ENCODE measurements at regions not wholly inside any gene's neighbourhood (a gene's known extent, or its start where the extent isn't known, plus 50 kb on each side); places are given as distances from the start of the nearest gene placed in this dataset.
"Not testable (repeated sequence)": the region's sequence is repeated elsewhere in the genome, so short reads cannot be mapped to it uniquely, and the experiment has no call there.

DNA sequence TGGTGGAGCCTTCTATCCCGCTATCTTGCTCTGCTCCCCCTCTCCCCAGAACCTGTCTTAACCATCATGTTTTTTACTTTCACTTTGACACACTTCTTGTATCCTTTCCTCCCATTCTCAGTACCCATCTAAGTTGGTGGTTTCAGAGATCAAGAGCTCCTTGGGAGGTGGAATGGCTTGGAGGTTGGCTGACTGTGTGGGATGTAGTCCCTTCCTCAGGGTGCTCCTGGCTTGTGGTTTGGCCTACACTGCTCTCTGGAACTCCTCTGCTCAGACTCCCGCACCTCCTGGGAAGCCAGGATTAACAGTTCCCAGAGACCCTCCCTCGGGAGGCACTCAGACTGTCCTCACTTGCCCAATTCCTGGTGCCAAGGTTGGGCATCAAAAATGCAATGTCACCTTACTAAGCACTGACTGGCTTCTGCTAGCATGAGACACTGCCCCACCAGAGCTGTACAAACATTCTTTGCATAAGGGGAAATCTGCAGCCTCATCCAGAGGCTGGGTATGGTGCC, 93.1 kb upstream of the NAMPT start:
- no peak for DNase-seq (ENCODE audit: low read depth, low spot score)

DNA sequence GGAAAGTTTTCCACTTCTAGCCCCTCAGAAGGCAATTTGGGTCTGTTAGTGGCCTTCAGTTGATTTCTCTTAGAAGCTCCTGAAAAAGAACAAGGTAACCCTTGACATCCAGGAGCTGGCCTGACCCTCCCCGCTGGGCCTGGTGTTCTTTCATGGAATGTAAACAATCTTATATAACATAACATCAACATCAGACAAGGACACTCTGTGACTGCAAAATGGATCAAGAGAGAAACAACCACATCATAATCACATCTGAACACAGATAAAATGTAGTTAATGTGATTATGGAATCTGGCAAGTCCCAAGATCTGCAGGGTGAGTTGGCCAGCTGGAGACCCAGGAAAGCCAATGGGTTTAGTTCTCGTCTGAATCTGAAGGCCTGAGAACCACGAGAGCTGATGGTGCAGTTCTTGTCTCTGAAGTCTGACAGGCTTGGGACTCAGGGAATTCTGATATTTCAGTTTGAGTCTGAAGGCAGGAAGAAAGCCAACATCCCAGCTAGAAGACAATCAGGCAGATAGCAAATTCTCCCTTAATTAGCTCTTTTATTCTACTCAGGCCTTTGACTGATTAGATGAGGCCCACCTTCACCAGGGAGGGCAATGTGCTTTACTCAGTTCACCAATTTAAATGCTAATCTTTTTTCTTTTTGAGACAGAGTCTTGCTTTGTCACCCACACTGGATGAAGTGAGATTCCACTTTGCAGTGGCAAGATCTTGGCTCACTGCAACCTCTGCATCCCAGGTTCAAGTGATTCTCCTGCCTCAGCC, 91.4 kb upstream of the NAMPT start:
- no peak for DNase-seq (ENCODE audit: low read depth, low spot score)

DNA sequence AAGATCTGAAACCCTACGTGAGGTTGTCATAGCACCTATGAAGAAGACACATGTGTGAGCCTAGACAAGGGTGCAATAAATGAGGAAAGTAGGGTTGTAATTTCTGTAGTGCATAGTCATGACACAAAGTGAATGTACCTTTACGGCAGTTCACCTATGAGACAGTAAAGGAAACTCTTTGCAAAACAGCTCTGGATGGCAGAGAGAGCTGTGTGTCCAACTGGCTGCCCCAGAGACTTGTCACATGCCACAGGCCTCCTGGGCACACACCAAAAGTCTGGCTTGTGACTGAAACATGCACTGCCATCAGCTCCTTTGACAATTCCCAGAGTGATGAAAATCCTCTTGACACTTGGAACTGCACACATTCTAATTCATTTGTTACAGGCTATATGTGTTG, 90.7 kb upstream of the NAMPT start:
- no peak for DNase-seq (ENCODE audit: low read depth, low spot score)

DNA sequence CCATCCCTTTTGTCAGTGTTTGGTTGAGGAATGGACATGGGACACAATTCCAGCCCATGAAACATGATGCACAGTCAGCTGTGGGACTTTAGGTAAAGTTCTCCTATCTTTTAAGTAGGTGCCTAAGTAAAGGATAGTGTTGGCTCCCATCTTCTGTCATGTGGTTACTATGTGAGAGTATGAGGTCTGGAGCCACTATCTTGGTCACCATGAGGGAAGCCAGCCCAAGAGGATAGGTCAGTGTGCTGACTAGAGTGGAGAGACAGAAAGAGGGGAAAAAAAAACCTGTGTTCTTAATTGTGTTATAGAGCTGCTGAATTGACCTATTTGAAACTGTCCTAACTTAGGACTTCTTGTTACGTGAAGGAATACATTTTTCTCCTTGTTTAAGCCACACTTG, 89.7 kb upstream of the NAMPT start:
- no peak for DNase-seq (ENCODE audit: low read depth, low spot score)

DNA sequence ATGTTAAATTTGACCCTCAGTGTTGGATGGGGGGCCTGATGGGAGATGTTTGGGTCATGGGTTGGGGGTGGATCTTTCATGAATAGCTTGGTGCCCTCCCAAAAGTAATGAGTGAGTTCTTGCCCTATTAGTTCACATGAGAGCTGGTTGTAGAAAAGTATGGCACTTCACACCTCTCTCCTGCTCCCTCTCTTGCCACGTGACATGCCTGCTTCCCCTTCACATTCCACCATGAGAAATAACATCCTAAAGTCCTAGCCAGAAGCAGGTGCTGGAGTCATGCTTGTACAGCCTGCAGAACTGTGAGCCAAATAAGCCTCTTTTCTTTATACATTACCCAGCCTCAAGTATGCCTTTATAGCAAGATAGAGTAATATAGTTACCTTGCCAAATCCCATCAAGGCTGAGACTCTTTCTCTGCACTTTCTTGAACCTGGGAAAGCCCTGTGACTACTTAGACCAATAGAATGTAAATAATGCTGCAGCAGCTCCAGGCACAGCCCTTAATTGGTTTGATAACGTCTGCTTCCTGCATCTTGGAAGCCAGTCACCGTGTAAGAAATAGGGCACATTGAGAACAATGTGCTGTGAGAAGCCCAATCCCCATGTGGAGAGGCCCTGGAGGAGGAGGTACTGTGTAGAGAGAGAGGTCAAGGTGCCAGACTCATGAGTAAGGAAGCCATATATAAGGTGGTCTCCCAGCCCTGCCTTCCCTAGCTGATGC, 88.0 kb upstream of the NAMPT start:
- DNase-seq (ENCODE audit: low read depth, low spot score): no peak

DNA sequence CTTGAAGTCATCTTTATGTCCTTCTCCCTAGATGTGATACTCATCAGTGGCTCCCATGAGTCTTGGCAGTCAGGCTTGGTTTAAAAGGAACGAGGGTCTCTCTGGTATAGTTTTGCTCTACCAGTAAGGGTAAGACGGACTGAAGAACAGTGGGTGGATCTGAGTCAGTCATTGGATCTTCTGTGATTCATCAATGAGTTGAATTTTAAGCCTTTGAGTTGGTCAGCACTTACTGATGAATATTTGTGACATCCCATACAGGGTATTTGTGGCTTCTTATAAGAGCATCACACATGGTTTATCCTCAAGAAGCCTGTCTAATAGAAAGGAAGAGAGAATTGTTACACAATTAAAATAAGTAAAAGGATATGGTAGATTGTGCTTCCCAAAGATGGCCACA, 87.3 kb upstream of the NAMPT start:
- DNase-seq (ENCODE audit: low read depth, low spot score): no peak

DNA sequence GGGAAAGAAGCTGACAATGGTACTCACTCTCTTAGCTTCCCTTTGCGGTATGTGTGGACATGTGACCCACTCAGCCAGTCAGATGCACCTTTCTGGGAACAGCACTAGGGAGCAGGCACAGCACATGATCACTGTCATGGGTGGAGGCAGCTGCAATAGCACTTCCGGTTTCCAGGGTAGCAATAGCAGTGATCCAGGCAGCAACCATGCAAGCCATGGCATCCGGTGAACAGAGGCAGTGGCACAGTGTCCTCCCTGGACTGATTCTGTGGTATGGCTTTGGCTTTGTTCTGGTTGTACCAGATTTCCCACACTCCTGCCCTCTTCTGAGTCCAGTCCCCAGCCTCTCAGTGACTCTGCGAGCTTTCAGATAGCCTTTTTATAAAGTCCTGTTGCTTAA, 86.8 kb upstream of the NAMPT start:
- DNase-seq (ENCODE audit: low read depth, low spot score): no peak

DNA sequence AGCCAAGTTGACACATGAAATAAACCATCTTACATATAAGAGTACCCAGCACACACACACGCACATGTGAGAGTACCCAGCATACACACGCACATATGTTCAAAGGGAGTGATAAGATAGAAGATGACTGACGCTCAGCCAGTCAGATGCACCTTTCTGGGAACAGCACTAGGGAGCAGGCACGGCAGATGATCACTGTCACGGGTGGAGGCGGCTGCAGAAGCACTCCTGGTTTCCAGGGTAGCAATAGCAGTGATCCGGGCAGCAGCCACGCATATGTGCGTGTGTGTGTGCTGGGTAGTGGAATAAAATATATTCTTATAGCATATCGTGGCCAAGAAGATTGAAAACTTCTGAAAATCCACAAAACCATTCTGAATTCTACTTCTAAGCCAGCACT, 85.8 kb upstream of the NAMPT start:
- DNase-seq (ENCODE audit: low read depth, low spot score): no peak

DNA sequence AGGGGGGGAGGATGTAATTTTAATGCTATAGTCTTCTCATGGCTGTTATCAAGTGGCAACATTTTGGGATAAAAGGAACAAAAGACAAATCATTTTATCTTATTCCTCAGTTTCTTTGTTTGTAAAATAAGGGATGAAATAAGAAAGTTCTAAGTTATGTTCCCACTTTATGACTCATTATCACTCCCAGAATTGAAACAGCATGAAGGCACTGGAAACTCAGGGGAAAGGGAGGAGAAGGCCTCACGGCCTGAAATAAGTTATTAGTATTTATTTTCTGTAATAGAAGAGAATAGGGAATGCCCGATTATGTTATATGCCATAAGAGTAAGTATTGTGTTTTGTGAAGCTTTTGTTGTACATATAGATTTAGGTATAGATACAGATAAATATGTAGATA, 85.0 kb upstream of the NAMPT start:
- DNase-seq (ENCODE audit: low read depth, low spot score): no peak

DNA sequence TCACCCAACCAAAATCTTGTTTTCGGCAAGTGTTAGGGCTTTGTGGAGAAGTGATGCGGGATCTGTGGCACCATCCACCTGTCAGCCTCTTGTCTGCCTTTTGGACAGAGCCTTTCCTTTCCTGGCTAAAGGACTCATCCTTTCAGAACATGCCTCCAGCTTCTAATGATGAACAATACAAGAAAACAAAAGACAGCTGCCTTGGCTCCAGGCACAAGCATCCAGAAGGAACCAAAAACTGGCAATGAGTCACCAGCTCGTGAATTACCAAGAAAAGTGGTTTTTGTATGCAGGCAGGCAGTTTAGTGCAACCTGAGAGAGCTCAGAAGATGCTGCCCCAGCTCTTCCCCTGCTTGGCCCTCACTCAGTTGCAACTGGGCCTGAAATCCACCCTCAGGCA, 84.6 kb upstream of the NAMPT start:
- no peak for DNase-seq (ENCODE audit: low read depth, low spot score)

DNA sequence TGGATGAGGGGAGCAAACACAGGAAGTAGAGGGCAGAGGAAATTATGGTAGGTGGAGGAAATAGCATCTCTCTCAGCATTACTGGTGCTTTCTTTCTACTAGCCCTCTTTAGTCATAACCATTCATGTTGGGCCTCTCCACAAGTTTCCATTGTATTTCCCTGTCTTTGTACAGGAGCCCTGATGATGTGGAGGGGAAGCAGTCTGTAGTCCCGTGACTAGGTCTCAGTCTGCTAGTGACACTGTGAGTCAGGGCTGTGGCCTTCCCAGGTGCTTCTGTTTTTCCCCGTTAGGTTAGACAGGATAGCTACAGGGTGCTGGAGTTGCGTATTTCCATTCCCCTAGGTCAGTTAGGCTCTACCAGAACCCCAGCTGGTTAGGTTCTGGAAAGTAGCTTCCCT, 82.9 kb upstream of the NAMPT start:
- no peak for DNase-seq (ENCODE audit: low read depth, low spot score)

DNA sequence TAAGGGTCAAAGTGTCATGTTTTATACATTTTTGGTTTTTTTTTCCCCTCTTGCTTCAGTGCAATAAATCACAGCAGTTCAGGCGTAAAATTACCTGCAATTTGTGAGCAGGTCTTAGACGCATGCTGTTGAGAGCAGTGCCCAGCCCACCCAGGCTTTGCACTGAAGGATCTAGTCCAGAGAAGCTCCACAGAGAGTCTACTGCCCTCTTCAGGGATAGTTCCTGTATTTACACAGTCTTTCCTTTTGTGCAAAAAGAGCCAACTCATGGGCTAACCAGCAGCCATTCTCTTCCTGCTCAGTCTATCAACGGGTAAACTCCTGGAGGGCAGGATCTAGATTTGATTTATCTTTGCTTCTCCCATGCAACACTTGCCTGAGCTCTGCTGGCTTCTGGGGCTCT, 82.2 kb upstream of the NAMPT start:
- DNase-seq (ENCODE audit: low read depth, low spot score): no peak

DNA sequence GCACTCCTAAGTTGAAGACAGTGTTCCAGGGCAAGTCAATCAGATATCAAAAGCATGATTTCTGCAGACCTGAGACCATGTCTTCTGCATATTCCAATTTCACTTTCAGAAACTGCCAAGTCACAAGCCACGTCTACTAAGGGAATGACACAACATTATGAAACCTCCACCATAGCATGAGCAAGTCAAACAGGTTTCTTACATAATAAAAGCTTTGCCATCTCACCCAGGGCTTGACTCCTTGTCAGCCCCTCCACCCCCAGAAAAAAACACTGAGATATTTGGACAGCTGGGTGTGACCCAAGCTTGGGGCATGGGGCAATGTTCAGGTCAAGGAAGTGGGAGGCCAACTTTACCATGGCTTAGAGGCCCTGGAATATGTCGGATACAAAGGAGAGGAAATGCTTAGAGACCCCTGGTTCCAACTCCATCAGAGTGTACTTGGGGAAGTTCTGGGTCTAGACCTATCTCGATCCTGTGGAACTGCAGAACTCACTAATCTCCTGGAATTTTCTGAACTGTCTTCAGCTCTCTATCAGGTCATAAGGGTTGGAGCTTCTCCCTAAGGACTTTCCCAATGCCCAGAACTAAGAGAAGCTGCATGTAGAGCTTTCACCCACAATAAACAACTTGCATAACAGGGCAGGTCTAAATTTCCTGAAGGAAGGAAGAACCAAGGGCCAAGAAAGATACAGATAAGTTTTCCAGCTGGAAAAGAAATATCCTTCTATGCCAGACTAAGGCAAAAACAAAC, 80.6 kb upstream of the NAMPT start:
- DNase-seq (ENCODE audit: low read depth, low spot score): no peak

DNA sequence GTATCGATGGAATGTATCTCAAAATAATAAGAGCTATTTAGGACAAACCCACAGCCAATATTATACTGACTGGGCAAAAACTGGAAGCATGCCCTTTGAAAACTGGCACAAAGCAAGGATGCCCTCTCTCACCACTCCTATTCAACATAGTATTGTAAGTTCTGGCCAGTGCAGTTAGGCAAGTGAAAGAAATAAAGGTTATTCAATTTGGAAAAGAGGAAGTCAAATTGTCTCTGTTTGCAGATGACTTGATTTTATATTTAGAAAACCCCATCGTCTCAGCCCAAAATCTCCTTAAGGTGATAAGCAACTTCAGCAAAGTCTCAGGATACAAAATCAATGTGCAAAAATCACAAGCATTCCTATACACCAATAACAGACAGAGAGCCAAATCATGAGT, 77.7 kb upstream of the NAMPT start:
- DNase-seq (ENCODE audit: low read depth, low spot score): not testable (repeated sequence)

DNA sequence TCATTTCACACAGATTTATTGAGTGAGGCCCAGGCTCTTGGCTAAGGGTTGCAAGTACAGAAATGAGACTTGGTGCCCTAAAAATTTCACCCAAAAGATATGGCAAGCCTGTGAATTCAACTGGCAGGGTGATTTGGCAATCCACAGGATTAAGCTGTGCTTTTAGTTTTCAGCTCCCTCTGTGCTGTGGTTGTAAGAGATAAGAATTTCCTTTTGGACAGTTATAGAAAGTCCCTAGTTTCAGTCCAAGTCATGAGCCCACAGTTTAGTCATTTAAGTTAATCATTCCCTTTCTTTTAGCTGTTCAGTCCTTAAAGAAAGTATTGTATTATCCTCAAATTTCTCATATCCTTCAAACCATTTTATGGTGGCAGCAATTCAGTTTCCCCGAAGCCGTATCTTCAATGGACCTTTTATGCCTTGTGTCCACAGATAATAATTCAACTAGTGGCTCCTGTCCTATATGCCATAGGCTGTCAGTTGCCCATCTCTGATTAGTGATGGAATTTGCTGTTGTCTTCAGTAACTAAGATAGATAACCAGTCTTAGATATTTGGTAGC, 73.4 kb upstream of the NAMPT start:
- DNase-seq (ENCODE audit: low read depth, low spot score): no peak

DNA sequence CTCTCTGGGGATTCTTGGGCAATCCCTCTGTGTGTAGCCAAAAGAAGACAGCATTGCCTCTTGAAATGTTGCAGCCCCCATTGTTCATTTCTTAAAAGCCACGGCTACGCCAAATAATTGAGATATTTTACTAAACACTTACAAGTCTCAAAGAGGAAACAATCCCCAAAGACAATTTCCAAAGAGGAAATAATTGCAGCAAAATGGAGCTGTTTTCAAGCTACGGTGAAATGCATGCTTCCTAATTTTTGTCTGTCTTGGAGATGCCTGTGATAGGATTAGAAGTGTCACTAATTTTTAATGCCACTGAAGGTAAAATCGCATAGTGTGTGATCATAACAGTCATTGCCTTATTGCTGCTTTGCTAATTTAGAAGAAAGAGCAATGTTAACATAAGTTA, 72.9 kb upstream of the NAMPT start:
- no peak for DNase-seq (ENCODE audit: low read depth, low spot score)

DNA sequence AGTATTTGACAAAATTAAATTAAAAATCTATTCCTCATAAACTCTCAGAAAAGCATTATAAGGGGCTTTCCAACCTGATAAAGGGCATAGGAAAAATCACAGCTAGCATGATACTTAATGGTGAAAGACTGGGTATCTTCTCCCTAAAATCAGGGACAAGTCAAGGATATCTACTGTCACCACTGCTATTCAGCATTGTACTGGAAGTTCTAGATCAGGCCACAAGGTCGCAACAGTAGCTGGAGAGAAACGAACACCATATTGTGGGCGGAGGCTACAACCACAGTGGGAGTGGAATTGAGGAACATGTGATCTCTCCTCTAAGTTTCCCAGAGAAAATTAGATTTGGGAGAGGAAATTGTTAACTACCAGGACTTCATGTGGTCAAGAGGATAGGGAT, 70.0 kb upstream of the NAMPT start:
- no peak for DNase-seq (ENCODE audit: low read depth, low spot score)

DNA sequence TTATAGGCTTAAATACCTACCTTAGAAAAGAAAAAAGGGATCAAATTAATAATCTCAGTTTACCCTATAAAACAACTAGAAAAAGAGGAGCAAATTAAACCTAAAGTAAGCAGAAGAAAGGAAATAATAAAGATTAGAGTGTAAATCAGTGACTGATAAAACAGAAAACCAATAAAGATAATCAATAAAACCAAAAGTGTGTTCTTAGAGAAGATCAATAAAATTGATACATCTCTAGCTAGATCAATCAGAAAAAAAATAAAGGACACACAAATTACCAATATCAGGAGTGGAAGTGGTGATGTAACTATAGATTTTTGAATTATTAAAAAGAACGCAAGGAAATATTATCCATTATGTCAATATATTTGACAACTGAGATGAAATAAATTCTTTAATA, 69.2 kb upstream of the NAMPT start:
- no peak for DNase-seq (ENCODE audit: low read depth, low spot score)

DNA sequence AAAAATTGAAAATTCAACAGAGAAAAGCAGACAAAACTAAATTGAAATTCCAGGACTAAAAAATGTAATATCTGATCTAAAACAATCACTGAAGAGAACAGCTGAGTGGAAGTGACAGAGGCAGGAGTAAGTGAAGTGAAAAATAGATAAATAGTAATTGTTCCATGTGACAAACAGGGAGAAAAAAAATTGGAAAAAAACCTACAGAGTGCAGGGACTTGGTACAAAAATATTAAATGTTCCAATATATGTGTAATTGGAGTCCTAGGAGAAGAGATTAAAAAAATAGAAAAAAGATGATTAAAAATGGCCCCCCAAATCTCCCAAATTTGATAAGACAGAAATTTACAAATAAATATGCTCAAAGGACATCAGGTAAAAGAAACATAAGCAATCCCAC, 63.4 kb upstream of the NAMPT start:
- DNase-seq (ENCODE audit: low read depth, low spot score): no peak

DNA sequence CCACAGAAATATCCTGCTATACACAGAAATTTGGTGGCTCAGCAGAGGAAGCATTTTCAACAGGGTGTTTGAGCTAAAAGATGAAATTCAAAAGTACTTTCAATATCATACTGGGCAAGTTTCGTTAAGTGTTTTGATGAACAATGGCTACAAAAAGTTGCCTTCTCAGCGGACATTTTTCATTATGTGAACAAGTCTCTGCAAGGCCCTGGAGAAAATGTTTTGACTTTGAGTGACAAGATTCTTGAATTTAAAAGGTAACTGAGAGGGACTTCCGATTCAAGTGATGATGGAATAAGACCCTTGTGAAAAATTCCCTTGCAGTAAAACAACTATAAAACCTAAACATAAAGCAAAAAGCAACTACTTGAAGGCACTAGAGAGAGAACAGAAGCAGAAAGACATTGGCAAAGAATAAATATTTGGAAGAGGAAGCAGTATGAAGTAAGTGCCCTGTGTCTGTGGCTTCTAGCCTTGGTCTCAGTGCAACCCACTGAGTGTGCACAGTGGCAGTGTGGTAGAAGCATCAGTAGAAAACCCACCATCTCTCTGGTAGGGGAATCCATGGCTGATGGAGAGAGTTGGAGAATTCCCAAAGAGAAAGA, 62.5 kb upstream of the NAMPT start:
- DNase-seq (ENCODE audit: low read depth, low spot score): no peak

DNA sequence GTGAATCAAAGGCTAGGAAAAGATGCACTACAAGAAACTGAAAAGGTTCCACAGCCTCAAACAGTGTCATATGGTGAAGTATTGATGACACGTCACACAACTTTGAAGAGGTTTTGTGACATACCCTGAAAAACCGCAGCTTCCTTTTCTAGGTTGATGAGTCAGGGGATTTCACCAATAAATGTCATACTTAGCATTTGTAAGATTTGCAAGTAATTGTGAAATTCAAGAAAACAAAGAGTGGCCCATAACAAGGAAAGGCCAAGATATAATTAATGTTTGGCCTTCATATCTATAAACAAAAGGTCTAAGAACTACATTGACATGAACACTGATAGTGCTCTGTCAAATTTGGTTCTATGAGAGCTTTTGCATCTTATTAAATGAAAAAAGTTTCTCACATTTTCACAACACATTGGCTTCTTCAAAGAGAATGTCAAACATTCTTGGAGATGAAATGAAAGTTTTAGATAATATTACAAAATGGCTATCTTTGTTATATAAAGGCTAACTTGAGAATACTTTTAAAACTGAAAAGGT, 62.0 kb upstream of the NAMPT start:
- peak; percentile 10 for DNase-seq (ENCODE audit: low read depth, low spot score)

Measured in activated naive CD8-positive, alpha-beta T cell treated with anti-CD3 and anti-CD28 coated beads, Interleukin-2, amount 50 U/mL, for 16 hours (primary cell).